ENCODE measurements at regions not wholly inside any gene's neighbourhood (a gene's known extent, or its start where the extent isn't known, plus 50 kb on each side); places are given as distances from the start of the nearest gene placed in this dataset.
"Not testable (repeated sequence)": the region's sequence is repeated elsewhere in the genome, so short reads cannot be mapped to it uniquely, and the experiment has no call there.

GRCh38 chr4:3955321-3956164 is 189.4 kb downstream of the ADRA2C start:
- TF ChIP-seq POLR2A (IDR thresholded peaks at IDR 0.05) = peak in 1 of 2 donors; percentile 60
- TF ChIP-seq CTCF (IDR thresholded peaks at IDR 0.05) = not testable (repeated sequence)

All from thyroid gland (tissue), 4 donors.